ENCODE measurements at regions not wholly inside any gene's neighbourhood (a gene's known extent, or its start where the extent isn't known, plus 50 kb on each side); places are given as distances from the start of the nearest gene placed in this dataset.

DNA sequence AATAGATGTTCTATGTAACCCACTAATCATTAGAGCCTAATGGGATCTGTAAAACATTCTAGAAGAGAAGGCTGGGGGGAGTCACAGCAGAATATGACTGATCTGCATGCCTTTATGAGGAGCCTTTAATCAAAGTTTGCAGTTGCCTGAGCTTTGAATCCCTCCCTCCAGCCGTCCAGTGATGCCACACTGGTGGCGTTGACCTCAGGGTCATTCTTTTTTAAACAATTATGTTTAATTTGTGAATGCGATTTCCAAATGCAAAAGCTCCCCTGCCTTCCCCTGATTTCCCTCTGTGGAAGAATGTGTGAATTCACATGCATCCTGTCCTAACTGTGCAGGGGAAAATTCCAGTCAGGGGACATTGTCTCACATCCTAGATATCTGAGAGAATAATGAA, 199.7 kb upstream of the GPR101 start:
- Histone ChIP-seq H3K36me3 (ENCODE audit: control insufficient read depth in 1 of 2, insufficient read depth in 2 of 2, low read depth in 1 of 2, low read length in 2 of 2) (no peaks in the 10 kb centered on the region), H3K79me1 (replicated peaks; ENCODE audit: low read length, poor library complexity, severe bottlenecking) (no peaks in the 10 kb centered on the region), H3K4me3 (ENCODE audit: insufficient read depth in 1 of 2, low read depth in 1 of 2, low read length in 2 of 2) (no peak overlapping the region), H3K18ac (ENCODE audit: low read depth in 1 of 2, low read length in 2 of 2) (no peak overlapping the region), H3K4ac (ENCODE audit: low read depth in 1 of 2, low read length in 2 of 2) (no peak overlapping the region), H3K14ac (ENCODE audit: low read length in 2 of 2) (no peak overlapping the region), H3K27me3 (ENCODE audit: control insufficient read depth in 1 of 2, insufficient read depth in 1 of 2, low read length in 2 of 2) (peaks cover 0 to 4% of the 10 kb centered on the region in 2 experiments), H2BK15ac (ENCODE audit: low read depth, poor library complexity, severe bottlenecking) (no peak overlapping the region), H4K8ac (ENCODE audit: low read length) (no peak overlapping the region), H2BK5ac (ENCODE audit: low read depth, low read length, poor library complexity, severe bottlenecking) (no peak overlapping the region), H3K9ac (ENCODE audit: low read length) (no peak overlapping the region), H4K91ac (ENCODE audit: low read length) (no peak overlapping the region), H3K23ac (ENCODE audit: low read length in 2 of 2) (no peak overlapping the region), H3K27ac (ENCODE audit: low read length, poor library complexity, severe bottlenecking) (no peak overlapping the region), H3K4me2 (ENCODE audit: low read length, poor library complexity, severe bottlenecking) (no peak overlapping the region), H2AK5ac (ENCODE audit: low read length, severe bottlenecking) (no peak overlapping the region), H3K4me1 (ENCODE audit: control insufficient read depth, insufficient read depth, low read depth, low read length) (no peaks in the 10 kb centered on the region), H2AFZ (ENCODE audit: low read depth, low read length) (no peak overlapping the region), H2BK120ac (ENCODE audit: low read depth, low read length) (no peak overlapping the region), H2BK12ac (ENCODE audit: low read length in 2 of 2) (no peak overlapping the region), H3K9me3 (ENCODE audit: control insufficient read depth, low read length) (no peaks in the 10 kb centered on the region)
- no peak for DNase-seq
- no CpG with 5 or more reads among the region's 3 CpGs for WGBS

- WGBS = 33% methylated on average over 2 of the region's 2 CpGs
- H3K4me1 ChIP-seq (ENCODE audit: control insufficient read depth, insufficient read depth, low read depth, low read length) = no peaks in the 10 kb centered on the region
Measured at GRCh38 chrX:137227151-137227550, 193.4 kb upstream of the GPR101 start.

DNA sequence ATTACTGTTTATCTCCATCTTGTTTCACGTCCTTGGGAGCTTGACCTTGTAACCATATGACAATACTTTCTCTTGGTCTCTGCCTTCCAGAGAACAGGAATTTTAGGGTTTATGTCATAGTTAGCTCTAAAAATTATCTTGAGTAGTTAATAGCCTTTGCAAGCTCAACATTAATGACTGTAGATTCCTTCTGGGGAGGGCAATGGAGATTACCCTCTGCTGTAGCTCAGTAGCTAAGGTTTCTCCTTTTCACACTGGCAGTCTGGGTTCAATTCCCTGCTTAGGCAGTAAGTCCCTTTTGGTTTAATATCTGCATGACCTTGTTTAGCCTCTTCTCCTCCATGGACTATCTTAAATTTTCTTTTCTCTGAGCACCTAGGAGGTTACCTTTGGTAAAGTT, 181.7 kb upstream of the GPR101 start:
- no peak overlapping the region for H2BK5ac ChIP-seq (ENCODE audit: low read depth, low read length, poor library complexity, severe bottlenecking)
- H3K27me3 ChIP-seq (ENCODE audit: control insufficient read depth in 1 of 2, insufficient read depth in 1 of 2, low read length in 2 of 2) = no peaks in the 10 kb centered on the region
- H2AK5ac ChIP-seq (ENCODE audit: low read length, severe bottlenecking) = no peak overlapping the region
- no peak overlapping the region for H3K4me2 ChIP-seq (ENCODE audit: low read length, poor library complexity, severe bottlenecking)
- no peak overlapping the region for H3K9ac ChIP-seq (ENCODE audit: low read length)
- no peak overlapping the region for H3K27ac ChIP-seq (ENCODE audit: low read length, poor library complexity, severe bottlenecking)
- no peak overlapping the region for H3K4me3 ChIP-seq (ENCODE audit: insufficient read depth in 1 of 2, low read depth in 1 of 2, low read length in 2 of 2)
- H3K18ac ChIP-seq (ENCODE audit: low read depth in 1 of 2, low read length in 2 of 2) = no peak overlapping the region
- DNase-seq = no peak
- no peaks in the 10 kb centered on the region for H3K9me3 ChIP-seq (ENCODE audit: control insufficient read depth, low read length)
- no peak overlapping the region for H3K14ac ChIP-seq (ENCODE audit: low read length in 2 of 2)
- H3K79me1 ChIP-seq (replicated peaks; ENCODE audit: low read length, poor library complexity, severe bottlenecking) = no peaks in the 10 kb centered on the region
- H3K4ac ChIP-seq (ENCODE audit: low read depth in 1 of 2, low read length in 2 of 2) = no peak overlapping the region
- no peaks in the 10 kb centered on the region for H3K36me3 ChIP-seq (ENCODE audit: control insufficient read depth in 1 of 2, insufficient read depth in 2 of 2, low read depth in 1 of 2, low read length in 2 of 2)
- no peak overlapping the region for H4K8ac ChIP-seq (ENCODE audit: low read length)
- no peaks in the 10 kb centered on the region for H3K4me1 ChIP-seq (ENCODE audit: control insufficient read depth, insufficient read depth, low read depth, low read length)
- H4K91ac ChIP-seq (ENCODE audit: low read length) = no peak overlapping the region
- no peak overlapping the region for H2BK12ac ChIP-seq (ENCODE audit: low read length in 2 of 2)
- H2BK15ac ChIP-seq (ENCODE audit: low read depth, poor library complexity, severe bottlenecking) = no peak overlapping the region
- no CpG with 5 or more reads among the region's 1 CpG for WGBS
- no peak overlapping the region for H2AFZ ChIP-seq (ENCODE audit: low read depth, low read length)
- no peak overlapping the region for H2BK120ac ChIP-seq (ENCODE audit: low read depth, low read length)
- no peak overlapping the region for H3K23ac ChIP-seq (ENCODE audit: low read length in 2 of 2)

More at GRCh38 chrX:137227151-137227550, 193.4 kb upstream of the GPR101 start:
- no peak overlapping the region for H2BK5ac ChIP-seq (ENCODE audit: low read depth, low read length, poor library complexity, severe bottlenecking)
- no peak overlapping the region for H4K8ac ChIP-seq (ENCODE audit: low read length)
- H3K4ac ChIP-seq (ENCODE audit: low read depth in 1 of 2, low read length in 2 of 2) = no peak overlapping the region
- H3K27me3 ChIP-seq (ENCODE audit: control insufficient read depth in 1 of 2, insufficient read depth in 1 of 2, low read length in 2 of 2) = peaks cover 0 to 3% of the 10 kb centered on the region in 2 experiments
- no peak overlapping the region for H2AFZ ChIP-seq (ENCODE audit: low read depth, low read length)
- no peak overlapping the region for H2BK15ac ChIP-seq (ENCODE audit: low read depth, poor library complexity, severe bottlenecking)
- H3K27ac ChIP-seq (ENCODE audit: low read length, poor library complexity, severe bottlenecking) = no peak overlapping the region
- H3K4me3 ChIP-seq (ENCODE audit: insufficient read depth in 1 of 2, low read depth in 1 of 2, low read length in 2 of 2) = no peak overlapping the region
- no peak overlapping the region for H2BK12ac ChIP-seq (ENCODE audit: low read length in 2 of 2)
- H4K91ac ChIP-seq (ENCODE audit: low read length) = no peak overlapping the region
- H2AK5ac ChIP-seq (ENCODE audit: low read length, severe bottlenecking) = no peak overlapping the region
- H2BK120ac ChIP-seq (ENCODE audit: low read depth, low read length) = no peak overlapping the region
- no peaks in the 10 kb centered on the region for H3K9me3 ChIP-seq (ENCODE audit: control insufficient read depth, low read length)
- no peak overlapping the region for H3K14ac ChIP-seq (ENCODE audit: low read length in 2 of 2)
- no peak overlapping the region for H3K23ac ChIP-seq (ENCODE audit: low read length in 2 of 2)
- DNase-seq = no peak
- H3K9ac ChIP-seq (ENCODE audit: low read length) = no peak overlapping the region
- no peak overlapping the region for H3K18ac ChIP-seq (ENCODE audit: low read depth in 1 of 2, low read length in 2 of 2)
- H3K79me1 ChIP-seq (replicated peaks; ENCODE audit: low read length, poor library complexity, severe bottlenecking) = no peaks in the 10 kb centered on the region
- H3K36me3 ChIP-seq (ENCODE audit: control insufficient read depth in 1 of 2, insufficient read depth in 2 of 2, low read depth in 1 of 2, low read length in 2 of 2) = no peaks in the 10 kb centered on the region
- no peak overlapping the region for H3K4me2 ChIP-seq (ENCODE audit: low read length, poor library complexity, severe bottlenecking)

- Histone ChIP-seq H2BK5ac (ENCODE audit: low read depth, low read length, poor library complexity, severe bottlenecking) (no peak overlapping the region), H4K8ac (ENCODE audit: low read length) (no peak overlapping the region), H3K18ac (ENCODE audit: low read depth in 1 of 2, low read length in 2 of 2) (no peak overlapping the region), H3K27ac (ENCODE audit: low read length, poor library complexity, severe bottlenecking) (no peak overlapping the region), H2BK15ac (ENCODE audit: low read depth, poor library complexity, severe bottlenecking) (no peak overlapping the region), H4K91ac (ENCODE audit: low read length) (no peak overlapping the region), H3K4me1 (ENCODE audit: control insufficient read depth, insufficient read depth, low read depth, low read length) (no peaks in the 10 kb centered on the region), H3K9me3 (ENCODE audit: control insufficient read depth, low read length) (no peaks in the 10 kb centered on the region), H2BK12ac (ENCODE audit: low read length in 2 of 2) (no peak overlapping the region), H2BK120ac (ENCODE audit: low read depth, low read length) (no peak overlapping the region), H3K14ac (ENCODE audit: low read length in 2 of 2) (no peak overlapping the region), H2AFZ (ENCODE audit: low read depth, low read length) (no peak overlapping the region), H3K79me1 (replicated peaks; ENCODE audit: low read length, poor library complexity, severe bottlenecking) (no peaks in the 10 kb centered on the region), H3K4me2 (ENCODE audit: low read length, poor library complexity, severe bottlenecking) (no peak overlapping the region), H3K4ac (ENCODE audit: low read depth in 1 of 2, low read length in 2 of 2) (no peak overlapping the region), H3K27me3 (ENCODE audit: control insufficient read depth in 1 of 2, insufficient read depth in 1 of 2, low read length in 2 of 2) (no peaks in the 10 kb centered on the region), H3K4me3 (ENCODE audit: insufficient read depth in 1 of 2, low read depth in 1 of 2, low read length in 2 of 2) (no peak overlapping the region), H3K36me3 (ENCODE audit: control insufficient read depth in 1 of 2, insufficient read depth in 2 of 2, low read depth in 1 of 2, low read length in 2 of 2) (no peaks in the 10 kb centered on the region), H3K23ac (ENCODE audit: low read length in 2 of 2) (no peak overlapping the region), H3K9ac (ENCODE audit: low read length) (no peak overlapping the region), H2AK5ac (ENCODE audit: low read length, severe bottlenecking) (no peak overlapping the region)
- DNase-seq = no peak
- no CpG with 5 or more reads among the region's 4 CpGs for WGBS
Measured at GRCh38 chrX:137212078-137212632, 178.4 kb upstream of the GPR101 start.
